Stimulated activated CD4-positive, alpha-beta T cell treated with anti-CD3 and anti-CD28 coated beads, Interleukin-1b, Interleukin-23, amount 100 ng/mL, for 4 hours (primary cell): ENCODE measurements at regions not wholly inside any gene's neighbourhood (a gene's known extent, or its start where the extent isn't known, plus 50 kb on each side); places are given as distances from the start of the nearest gene placed in this dataset.
"Not testable (repeated sequence)": the region's sequence is repeated elsewhere in the genome, so short reads cannot be mapped to it uniquely, and the experiment has no call there.

ENCODE experiments used
- DNase-seq, 2 donors: peaks; one replicate each; pipeline ENCODE4 v3.0.0-alpha.2; 2020; ENCODE audit warnings: low read depth in 2 of 2

- DNase-seq = not testable (repeated sequence)
These were observed 2021.7 kb upstream of the LRRTM1 start for GRCh38 chr2:82326180-82326767.

GRCh38 chr2:82320296-82320695, 2015.7 kb upstream of the LRRTM1 start:
- no peak for DNase-seq

- DNase-seq = no peak
These were observed 2012.5 kb upstream of the LRRTM1 start for GRCh38 chr2:82317012-82317411.

- DNase-seq = no peak
These were observed 2012.0 kb upstream of the LRRTM1 start for GRCh38 chr2:82316586-82316985.

- no peak for DNase-seq
These were observed 2010.4 kb upstream of the LRRTM1 start for GRCh38 chr2:82314836-82315472.

DNA sequence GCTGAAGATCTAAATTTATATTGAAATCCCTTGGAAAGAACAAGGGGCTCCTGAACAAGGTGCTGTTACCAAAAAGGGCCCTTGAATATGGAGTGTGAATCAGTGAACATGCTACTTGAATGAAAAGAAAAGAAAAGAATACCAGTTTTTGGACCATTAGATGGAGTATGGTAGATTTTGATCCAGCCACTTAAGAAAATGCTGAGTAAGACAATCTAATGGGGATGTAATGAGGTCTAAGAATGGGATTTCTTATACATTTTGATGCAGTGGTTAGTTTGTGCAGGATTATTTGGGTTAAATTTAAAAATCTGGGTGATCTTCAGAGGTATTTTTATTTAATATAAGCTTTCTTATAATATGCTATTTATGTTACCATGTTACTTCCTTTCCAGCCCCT, 2003.0 kb upstream of the LRRTM1 start:
- no peak for DNase-seq

- no peak for DNase-seq
These were observed 1997.0 kb upstream of the LRRTM1 start for GRCh38 chr2:82301506-82301905.

GRCh38 chr2:82289446-82289845, 1984.9 kb upstream of the LRRTM1 start:
- no peak for DNase-seq

DNA sequence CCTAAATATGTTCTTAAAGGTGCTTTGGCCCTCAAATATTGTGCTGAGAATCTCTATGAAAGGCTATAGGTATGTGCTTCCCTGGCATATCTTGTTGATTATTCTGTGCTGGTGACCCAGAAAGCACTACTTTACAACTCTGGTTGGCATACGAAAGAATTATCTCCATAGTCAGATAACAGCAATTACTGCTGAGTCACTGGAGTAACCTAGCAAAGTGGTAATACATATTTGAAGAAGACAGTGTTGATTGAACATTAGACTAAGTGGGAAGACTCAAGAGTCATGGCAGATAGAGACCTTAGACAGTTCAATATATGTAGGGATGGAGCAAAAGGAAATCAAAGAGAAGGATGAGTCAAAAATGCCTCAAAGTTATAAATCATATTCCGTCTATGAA, 1978.5 kb upstream of the LRRTM1 start:
- DNase-seq = no peak

GRCh38 chr2:82282111-82282882, 1977.7 kb upstream of the LRRTM1 start:
- DNase-seq = no peak

DNA sequence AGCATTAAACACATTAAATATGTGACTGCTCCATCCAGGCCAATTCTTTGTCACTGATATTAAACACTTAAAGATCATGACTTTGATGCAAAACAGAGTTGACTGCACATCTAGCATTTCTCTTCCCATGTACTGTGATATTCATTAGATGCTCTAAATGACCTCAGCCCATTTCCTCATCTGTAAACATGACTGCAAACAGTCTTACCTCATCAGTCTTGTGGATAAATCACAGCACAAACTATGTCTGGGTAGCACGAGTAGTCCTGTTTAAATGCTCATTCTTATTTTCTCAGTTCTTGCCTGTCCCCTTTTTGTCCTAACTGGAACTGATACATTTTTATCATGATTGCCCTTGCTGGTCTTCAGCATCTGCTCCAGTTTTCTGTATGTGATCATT, 1974.8 kb upstream of the LRRTM1 start:
- DNase-seq = no peak

DNA sequence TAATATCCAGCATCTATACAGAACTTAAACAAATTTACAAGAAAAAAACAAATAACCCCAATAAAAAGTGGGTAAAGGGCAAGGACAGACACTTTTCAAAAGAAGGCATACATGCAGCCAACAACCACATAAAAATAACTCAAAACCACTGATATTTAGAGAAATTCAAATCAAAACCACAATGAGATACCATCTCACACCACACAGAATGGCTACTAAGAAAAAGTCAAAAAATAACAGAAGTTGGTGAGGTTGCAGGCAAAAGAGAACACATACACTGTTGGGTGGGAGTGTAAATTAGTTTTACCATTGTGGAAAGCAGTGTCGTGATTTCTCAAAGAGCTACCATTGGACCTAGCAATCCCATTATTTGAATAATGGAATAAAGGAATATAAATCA, 1973.9 kb upstream of the LRRTM1 start:
- DNase-seq = no peak

- DNase-seq = no peak
These were observed 1971.0 kb upstream of the LRRTM1 start for GRCh38 chr2:82275599-82275998.

DNA sequence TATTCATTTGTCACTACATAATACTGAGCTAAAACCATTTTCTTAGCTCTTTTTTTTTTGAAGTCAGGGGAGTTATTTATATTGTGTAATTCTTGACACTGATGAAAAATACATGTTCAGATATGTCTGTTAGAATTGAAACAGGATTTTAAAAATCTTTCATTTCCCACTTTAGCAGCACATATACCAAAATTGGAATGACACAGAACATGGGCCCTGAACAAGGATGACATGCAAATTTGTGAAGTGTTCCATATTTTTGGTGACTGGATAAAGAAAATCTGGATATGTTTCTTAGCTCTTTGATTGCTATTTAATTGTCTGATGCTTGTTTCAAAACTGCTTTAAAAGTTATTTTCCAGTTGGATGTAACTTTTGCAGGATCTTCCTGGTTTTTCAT, 1963.9 kb upstream of the LRRTM1 start:
- no peak for DNase-seq

- no peak for DNase-seq
These were observed 1956.0 kb upstream of the LRRTM1 start for GRCh38 chr2:82260521-82260920.

- no peak for DNase-seq
These were observed 1955.0 kb upstream of the LRRTM1 start for GRCh38 chr2:82259551-82259950.

GRCh38 chr2:82257796-82258555, 1953.4 kb upstream of the LRRTM1 start:
- no peak for DNase-seq

DNA sequence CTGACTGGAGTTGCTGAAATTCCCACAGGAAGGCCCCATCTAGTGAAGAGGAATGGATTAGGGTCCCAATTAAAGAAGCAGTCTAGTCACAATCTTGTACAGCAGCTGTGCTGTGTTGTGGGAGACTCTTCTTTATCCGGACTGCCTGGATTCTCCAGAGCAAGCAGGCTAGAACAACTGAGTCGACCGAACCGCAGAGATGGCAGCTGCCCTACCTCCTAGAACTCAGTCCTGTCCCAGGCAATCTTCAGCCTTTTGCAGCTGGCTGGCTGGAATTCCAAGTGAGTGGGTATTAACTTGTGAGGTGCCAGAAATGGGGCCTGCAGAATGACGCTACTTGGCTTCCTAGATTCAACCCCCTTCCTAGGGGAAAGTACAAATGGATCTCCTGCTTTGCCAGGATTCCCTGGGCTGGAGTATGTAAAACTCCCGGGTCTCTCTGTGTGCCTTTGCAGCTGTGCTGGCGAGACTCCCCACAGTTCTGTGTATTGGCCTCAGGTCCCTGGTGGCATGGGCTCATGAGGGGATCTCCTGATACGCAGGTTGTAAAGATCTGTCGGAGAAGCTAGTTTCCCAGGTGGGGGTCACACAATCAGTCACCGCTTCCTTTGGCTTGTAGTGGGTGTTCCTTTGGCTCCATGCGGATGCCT, 1952.6 kb upstream of the LRRTM1 start:
- no peak for DNase-seq

DNA sequence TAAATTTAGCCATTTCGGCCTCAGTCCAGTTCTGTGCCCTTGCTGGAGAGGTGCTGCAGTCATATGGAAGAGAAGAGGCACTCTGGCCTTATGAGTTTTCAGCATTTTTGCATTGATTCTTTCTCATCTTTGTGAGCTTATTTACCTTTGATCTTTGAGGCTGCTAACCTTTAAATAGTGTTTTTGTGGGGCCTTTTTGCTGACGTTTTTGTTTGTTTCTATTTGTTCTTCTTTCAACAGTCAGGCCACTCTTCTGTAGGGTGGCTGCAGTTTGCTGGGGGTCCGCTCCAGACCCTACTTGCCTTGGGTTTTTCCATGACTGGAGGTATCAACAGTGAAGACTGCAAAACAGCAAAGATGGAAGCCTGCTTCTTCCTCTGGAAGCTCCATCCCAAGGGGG, 1951.7 kb upstream of the LRRTM1 start:
- no peak for DNase-seq

GRCh38 chr2:82254728-82255127, 1950.2 kb upstream of the LRRTM1 start:
- no peak for DNase-seq

DNA sequence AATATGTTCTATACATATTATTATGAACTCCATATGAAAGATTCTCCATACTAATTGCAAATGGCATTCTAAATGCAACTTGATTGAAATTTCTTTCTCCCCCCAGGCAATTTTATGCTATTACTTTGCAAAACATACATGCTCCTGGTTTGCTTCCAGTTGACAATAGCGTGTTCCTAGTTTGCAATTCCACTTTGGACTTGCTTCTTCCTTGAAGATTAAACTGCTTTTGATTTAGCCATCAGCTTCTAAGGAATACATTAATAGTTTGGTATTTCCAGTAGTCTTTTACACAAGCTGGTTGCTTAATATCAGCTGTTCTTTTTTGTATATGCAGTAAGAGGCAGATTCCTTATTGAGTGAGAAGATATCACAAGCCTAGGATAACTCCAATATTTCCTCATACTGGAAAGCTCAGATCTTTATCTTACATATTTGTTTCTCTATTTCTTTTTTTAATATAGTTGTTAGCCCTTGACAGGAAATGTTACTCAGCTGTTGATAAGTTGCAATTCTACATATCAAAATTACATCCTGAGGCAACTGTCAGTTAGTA, 1941.7 kb upstream of the LRRTM1 start:
- no peak for DNase-seq

DNA sequence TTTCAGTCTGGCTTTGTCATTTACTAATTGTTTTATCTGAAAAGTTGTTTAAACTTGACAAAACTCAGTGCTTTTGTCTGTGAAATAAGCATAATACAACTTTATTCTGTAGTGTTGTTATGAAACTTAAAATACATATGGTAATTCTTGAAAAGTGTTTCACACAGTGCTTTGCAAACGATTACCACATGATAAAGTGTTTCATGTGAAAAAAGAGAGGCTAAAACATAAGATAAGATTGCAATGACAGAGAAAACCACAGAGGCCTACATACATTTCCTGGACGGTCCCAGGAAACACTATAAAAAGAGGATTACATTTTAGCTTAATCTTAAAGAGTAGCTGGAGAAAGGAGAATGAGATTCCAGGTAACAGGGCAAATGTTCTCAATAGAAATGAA, 1934.6 kb upstream of the LRRTM1 start:
- DNase-seq = no peak
